ENCODE measurements at regions not wholly inside any gene's neighbourhood (a gene's known extent, or its start where the extent isn't known, plus 50 kb on each side); places are given as distances from the start of the nearest gene placed in this dataset.

GRCh38 chr18:9022397-9023155, 79.9 kb upstream of the NDUFV2 start:
- TF ChIP-seq FOXM1 (IDR thresholded peaks at IDR 0.05; ENCODE audit: borderline replicate concordance) (no peak), HDGF (IDR thresholded peaks at IDR 0.05; ENCODE audit: borderline replicate concordance) (no peak), SP1 (IDR thresholded peaks at IDR 0.05) (no peak), FOXK2 (IDR thresholded peaks at IDR 0.05) (no peak)
